ENCODE measurements at regions not wholly inside any gene's neighbourhood (a gene's known extent, or its start where the extent isn't known, plus 50 kb on each side); places are given as distances from the start of the nearest gene placed in this dataset.

DNA sequence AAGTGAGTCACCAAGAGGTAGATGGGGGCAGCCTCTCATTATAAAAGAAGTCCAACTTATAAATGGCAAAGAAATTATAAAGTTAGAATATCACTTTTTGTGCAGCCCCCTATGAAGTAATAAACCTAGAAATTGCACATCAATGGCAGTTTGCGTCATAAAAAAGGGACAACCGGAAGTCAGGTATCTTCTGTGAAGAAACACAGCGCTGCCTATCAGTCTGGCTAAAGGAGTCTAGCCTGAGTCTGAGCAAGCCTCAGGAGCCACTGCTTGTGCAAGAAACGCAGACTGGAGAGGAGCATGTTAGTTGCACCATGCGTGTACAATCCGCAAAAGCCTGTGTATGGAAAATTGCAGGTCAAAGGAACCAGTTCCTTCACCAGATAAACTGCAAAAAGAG is 178.4 kb downstream of the ARRDC4 start:
- Histone ChIP-seq H3K27ac (no peak overlapping the region), H3K4me3 (no peak overlapping the region), H3K9me3 (no peaks in the 10 kb centered on the region), H3K36me3 (no peaks in the 10 kb centered on the region), H3K27me3 (replicated peaks in 1 of 7) (no peaks in the 10 kb centered on the region), H3K4me1 (no peaks in the 10 kb centered on the region)
- intact Hi-C loops (cut with DNase I; ENCODE audit: low total_unique reads): no loop called here
- TF ChIP-seq CTCF (IDR thresholded peaks at IDR 0.05 in 8 of 11, conservative IDR thresholded peaks at IDR 0.05 in 3 of 11) (no peak), POLR2A (IDR thresholded peaks at IDR 0.05) (no peak), POLR2AphosphoS5 (IDR thresholded peaks at IDR 0.05) (no peak)
- no peak for DNase-seq
- WGBS, 5 donors: 62 to 88% (median 69%) methylated on average over 6 of the region's 6 CpGs

DNA sequence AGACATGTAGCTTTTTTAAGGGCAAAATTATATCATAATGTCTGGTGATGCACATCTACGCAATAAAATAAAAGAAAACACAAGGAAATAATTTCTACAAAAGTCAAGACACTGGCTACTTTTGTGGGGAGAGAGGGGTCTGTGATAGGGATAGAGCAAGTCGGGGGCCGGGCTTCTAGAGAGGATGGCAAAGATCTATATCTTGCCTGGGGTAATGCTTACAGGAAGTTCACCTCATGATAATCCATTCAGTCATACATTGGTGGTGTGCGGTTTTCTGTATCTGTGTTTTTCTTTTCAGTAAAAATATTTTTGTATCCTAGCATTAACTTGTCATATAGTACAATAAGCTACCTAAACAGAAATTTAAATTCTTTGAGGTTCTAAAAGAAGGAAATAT is 178.8 kb downstream of the ARRDC4 start:
- no peaks in the 10 kb centered on the region for H3K36me3 ChIP-seq
- peaks cover 0 to 1% (median 0%) of the 10 kb centered on the region in 7 donors for H3K27me3 ChIP-seq (replicated peaks in 1 of 7)
- no peak overlapping the region for H3K27ac ChIP-seq
- intact Hi-C loops (cut with DNase I; ENCODE audit: low total_unique reads): no loop called here
- 57 to 71% (median 68%) methylated on average over 4 of the region's 4 CpGs for WGBS, 5 donors
- no peak overlapping the region for H3K4me3 ChIP-seq
- no peaks in the 10 kb centered on the region for H3K4me1 ChIP-seq
- no peaks in the 10 kb centered on the region for H3K9me3 ChIP-seq
- TF ChIP-seq CTCF (IDR thresholded peaks at IDR 0.05 in 8 of 11, conservative IDR thresholded peaks at IDR 0.05 in 3 of 11) (no peak), POLR2A (IDR thresholded peaks at IDR 0.05) (no peak), POLR2AphosphoS5 (IDR thresholded peaks at IDR 0.05) (no peak)
- DNase-seq: no peak

DNA sequence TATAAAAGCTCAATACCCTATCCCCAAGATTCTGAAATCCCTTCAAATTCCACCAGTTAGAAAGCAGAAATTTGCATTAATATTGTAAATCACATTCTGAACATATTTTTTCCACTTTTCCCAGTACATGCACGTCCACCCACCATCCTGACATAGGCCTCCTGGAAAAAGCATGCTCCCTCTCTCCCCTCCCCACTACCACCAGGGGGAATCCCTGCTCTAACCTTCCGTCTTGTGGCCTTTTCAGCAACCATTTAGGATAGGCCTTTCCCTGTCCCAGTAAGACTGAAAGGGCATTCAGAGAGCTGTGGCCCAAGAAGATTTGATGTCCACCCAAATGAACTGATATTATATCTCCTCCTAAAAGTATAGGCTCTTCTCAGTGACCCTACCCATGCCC is 182.1 kb downstream of the ARRDC4 start:
- Histone ChIP-seq H3K36me3 (no peaks in the 10 kb centered on the region), H3K4me3 (no peak overlapping the region), H3K27ac (no peak overlapping the region), H3K9me3 (no peaks in the 10 kb centered on the region), H3K27me3 (replicated peaks in 1 of 7) (peaks cover 0 to 23% (median 0%) of the 10 kb centered on the region in 7 donors), H3K4me1 (no peaks in the 10 kb centered on the region)
- no peak for DNase-seq
- intact Hi-C loops (cut with DNase I; ENCODE audit: low total_unique reads): no loop called here
- TF ChIP-seq POLR2A (IDR thresholded peaks at IDR 0.05) (no peak), CTCF (IDR thresholded peaks at IDR 0.05 in 8 of 11, conservative IDR thresholded peaks at IDR 0.05 in 3 of 11) (no peak), POLR2AphosphoS5 (IDR thresholded peaks at IDR 0.05) (no peak)
- WGBS, 5 donors: 70 to 78% (median 72%) methylated on average over 2 of the region's 2 CpGs

DNA sequence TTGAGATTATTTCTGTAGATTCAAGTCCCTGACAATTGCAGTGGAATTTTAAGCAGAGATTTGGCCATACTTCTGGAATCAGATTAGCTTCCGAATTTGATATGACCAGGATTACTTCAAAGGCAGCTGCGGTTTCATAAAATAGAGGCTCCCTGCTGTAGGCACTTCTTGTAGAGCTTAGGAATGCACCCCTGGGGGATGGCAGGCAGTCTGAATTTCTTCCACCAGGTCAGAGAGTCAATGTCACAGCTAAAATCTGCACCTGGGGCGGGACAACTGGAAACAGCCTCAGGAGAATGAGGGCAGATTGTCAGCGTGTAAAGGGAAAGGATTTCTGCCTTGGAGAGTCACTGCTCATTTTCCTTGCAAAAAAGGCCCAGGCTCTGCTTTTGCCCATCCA is 182.6 kb downstream of the ARRDC4 start:
- 84 to 93% (median 89%) methylated on average over 4 of the region's 4 CpGs for WGBS, 5 donors
- no peak overlapping the region for H3K4me3 ChIP-seq
- H3K36me3 ChIP-seq: no peaks in the 10 kb centered on the region
- no peaks in the 10 kb centered on the region for H3K9me3 ChIP-seq
- intact Hi-C loops (cut with DNase I; ENCODE audit: low total_unique reads): no loop called here
- no peak overlapping the region for H3K27ac ChIP-seq
- TF ChIP-seq POLR2AphosphoS5 (IDR thresholded peaks at IDR 0.05): no peak
- no peak for TF ChIP-seq CTCF (IDR thresholded peaks at IDR 0.05 in 8 of 11, conservative IDR thresholded peaks at IDR 0.05 in 3 of 11)
- no peak for TF ChIP-seq POLR2A (IDR thresholded peaks at IDR 0.05)
- DNase-seq: no peak
- H3K4me1 ChIP-seq: no peaks in the 10 kb centered on the region
- peaks cover 0 to 28% (median 0%) of the 10 kb centered on the region in 7 donors for H3K27me3 ChIP-seq (replicated peaks in 1 of 7)

Data from spleen (tissue), 11 donors.